Esophagus muscularis mucosa (tissue), 3 donors: ENCODE measurements at regions not wholly inside any gene's neighbourhood (a gene's known extent, or its start where the extent isn't known, plus 50 kb on each side); places are given as distances from the start of the nearest gene placed in this dataset.

Experiments used
- CTCF ChIP-seq, 3 experiments: fragments of 200-600 bp in 2 of 3; fragments of 450-650 bp in 1 of 3; sonication (generic) in 2 of 3; IDR thresholded peaks; one replicate each; pipeline ENCODE4 v1.5.1; 2017 to 2019; ENCODE audit warnings: antibody characterized with exemption in 3 of 3, mild to moderate bottlenecking in 2 of 3, moderate library complexity in 1 of 3
- POLR2A ChIP-seq: fragments of 450-650 bp; IDR thresholded peaks from one replicate; pipeline ENCODE4 v1.6.1; 2017; ENCODE audit warnings: antibody characterized with exemption, moderate library complexity, mild to moderate bottlenecking, low read depth

GRCh38 chr4:124483048-124483906 lies 229.3 kb downstream of the ANKRD50 start:
- TF ChIP-seq POLR2A (no peak), CTCF (IDR thresholded peaks at IDR 0.05) (no peak)
